AG20443 (cell line): ENCODE measurements at regions not wholly inside any gene's neighbourhood (a gene's known extent, or its start where the extent isn't known, plus 50 kb on each side); places are given as distances from the start of the nearest gene placed in this dataset.

ENCODE experiments used
- DNase-seq: peaks from one replicate; pipeline ENCODE4 v3.0.0; 2012; ENCODE audit warnings: low spot score, mixed read lengths

DNA sequence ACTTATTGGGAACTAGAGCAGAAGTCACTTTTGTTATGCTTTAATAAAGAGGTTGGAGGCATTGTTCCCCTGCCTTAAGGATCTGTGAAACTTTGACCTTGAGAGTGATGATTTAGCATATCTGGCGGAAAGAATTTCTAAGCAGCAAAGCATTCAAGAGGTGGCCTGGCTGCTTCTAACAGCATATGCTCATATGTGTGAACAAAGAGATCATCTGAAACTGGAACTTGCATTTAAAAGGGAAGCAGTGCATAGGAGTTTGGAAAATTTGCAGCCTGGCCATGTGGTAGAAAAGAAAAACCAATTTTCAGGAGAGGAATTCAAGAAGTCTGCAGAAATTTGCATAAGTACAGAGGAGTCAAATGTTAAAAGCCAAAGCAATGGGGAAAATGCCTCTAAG is 56.4 kb upstream of the GOLIM4 start:
- DNase-seq = no peak
